ENCODE measurements at regions not wholly inside any gene's neighbourhood (a gene's known extent, or its start where the extent isn't known, plus 50 kb on each side); places are given as distances from the start of the nearest gene placed in this dataset.
"Not testable (repeated sequence)": the region's sequence is repeated elsewhere in the genome, so short reads cannot be mapped to it uniquely, and the experiment has no call there.

- no peak overlapping the region for H3K27ac Mint-ChIP-seq
- POLR2A ChIA-PET = no interaction called here
- no peaks in the 10 kb centered on the region for H3K27me3 Mint-ChIP-seq (ENCODE audit: low read depth)
- H3K9me3 Mint-ChIP-seq (ENCODE audit: insufficient read depth) = no peaks in the 10 kb centered on the region
- no peak for DNase-seq
- no peaks in the 10 kb centered on the region for H3K4me1 Mint-ChIP-seq (ENCODE audit: low read depth)
- CTCF ChIA-PET = no interaction called here
- ATAC-seq = no peak
- no peak overlapping the region for H3K4me3 Mint-ChIP-seq
- no peaks in the 10 kb centered on the region for H3K36me3 Mint-ChIP-seq (ENCODE audit: low read depth)
Observed at GRCh38 chr20:12744037-12744436, 264.7 kb upstream of the SPTLC3 start.

- ATAC-seq (no peak), DNase-seq (no peak)
- H3K36me3 Mint-ChIP-seq (ENCODE audit: low read depth) = no peaks in the 10 kb centered on the region
- H3K9me3 Mint-ChIP-seq (ENCODE audit: insufficient read depth) = no peaks in the 10 kb centered on the region
- no peak overlapping the region for H3K4me3 Mint-ChIP-seq
- POLR2A ChIA-PET = no interaction called here
- no peaks in the 10 kb centered on the region for H3K4me1 Mint-ChIP-seq (ENCODE audit: low read depth)
- CTCF ChIA-PET = no interaction called here
- H3K27me3 Mint-ChIP-seq (ENCODE audit: low read depth) = no peaks in the 10 kb centered on the region
- no peak overlapping the region for H3K27ac Mint-ChIP-seq
Observed at GRCh38 chr20:12748359-12748994, 260.3 kb upstream of the SPTLC3 start.

DNA sequence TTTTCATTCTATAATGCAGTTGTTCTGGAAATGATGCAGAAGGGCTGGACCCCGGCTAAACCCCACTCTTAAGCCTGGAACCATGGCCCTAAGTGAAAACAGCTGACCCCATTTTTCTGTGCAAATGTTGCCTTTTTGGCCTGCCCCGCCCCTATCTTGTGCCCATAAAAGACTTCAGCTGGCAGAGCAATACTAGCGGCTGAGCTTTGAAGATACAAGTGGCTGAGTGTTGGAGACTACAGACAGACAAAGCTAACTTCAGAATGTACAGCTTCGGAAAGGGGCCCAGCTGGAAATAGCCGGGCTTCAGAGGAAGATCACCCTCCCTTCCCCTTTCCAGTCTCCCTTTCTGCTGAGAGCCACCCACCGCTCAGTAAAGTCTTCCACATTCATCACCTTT lies 258.6 kb upstream of the SPTLC3 start:
- no peaks in the 10 kb centered on the region for H3K36me3 Mint-ChIP-seq (ENCODE audit: low read depth)
- no peak overlapping the region for H3K27ac Mint-ChIP-seq
- no peaks in the 10 kb centered on the region for H3K27me3 Mint-ChIP-seq (ENCODE audit: low read depth)
- DNase-seq (no peak), ATAC-seq (no peak)
- POLR2A ChIA-PET = no interaction called here
- CTCF ChIA-PET = no interaction called here
- H3K9me3 Mint-ChIP-seq (ENCODE audit: insufficient read depth) = no peaks in the 10 kb centered on the region
- H3K4me3 Mint-ChIP-seq = no peak overlapping the region
- H3K4me1 Mint-ChIP-seq (ENCODE audit: low read depth) = no peaks in the 10 kb centered on the region

DNA sequence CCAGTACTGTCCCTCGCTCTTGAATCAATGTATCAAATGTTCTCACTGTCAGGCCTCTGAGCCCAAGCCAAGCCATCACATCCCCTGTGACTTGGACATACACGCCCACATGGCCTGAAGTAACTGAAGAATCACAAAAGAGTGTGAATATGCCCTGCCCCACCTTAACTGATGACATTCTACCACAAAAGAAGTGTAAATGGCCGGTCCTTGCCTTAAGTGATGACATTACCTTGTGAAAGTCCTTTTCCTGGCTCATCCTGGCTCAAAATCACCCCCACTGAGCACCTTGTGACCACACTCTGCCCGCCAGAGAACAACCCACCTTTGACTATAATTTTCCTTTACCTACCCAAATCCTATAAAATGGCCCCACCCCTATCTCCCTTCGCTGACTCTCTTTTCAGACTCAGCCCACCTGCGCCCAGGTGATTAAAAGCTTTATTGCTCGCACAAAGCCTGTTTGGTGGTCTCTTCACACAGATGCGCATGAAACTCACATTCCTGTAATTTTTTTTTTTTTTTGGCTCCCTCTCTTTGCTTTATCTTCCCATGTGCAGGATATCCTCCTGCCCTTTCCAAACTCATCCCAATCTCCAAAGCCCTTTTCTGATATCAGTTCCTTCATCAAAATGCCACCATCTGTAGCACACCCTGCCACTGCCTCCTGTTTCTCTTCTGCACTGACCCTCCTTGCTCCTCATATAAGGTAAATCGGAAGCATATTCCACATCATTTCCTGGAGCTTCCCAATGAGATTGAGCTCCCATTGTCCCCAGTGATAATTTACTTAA lies 255.7 kb upstream of the SPTLC3 start:
- not testable (repeated sequence) for DNase-seq, ATAC-seq, H3K4me3 Mint-ChIP-seq

DNA sequence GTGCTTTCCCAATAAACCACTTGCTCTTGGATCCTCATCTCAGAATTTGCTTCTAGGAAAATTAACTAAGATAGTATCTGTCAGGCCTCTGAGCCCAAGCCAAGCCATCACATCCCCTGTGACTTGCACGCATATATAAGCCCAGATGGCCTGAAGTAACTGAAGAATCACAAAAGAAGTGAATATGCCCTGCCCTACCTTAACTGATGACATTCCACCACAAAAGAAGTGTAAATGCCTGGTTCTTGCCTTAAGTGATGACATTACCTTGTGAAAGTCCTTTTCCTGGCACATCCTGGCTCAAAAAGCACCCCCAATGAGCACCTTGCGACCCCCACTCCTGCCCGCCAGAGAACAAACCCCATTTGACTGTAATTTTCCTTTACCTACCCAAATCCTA lies 255.0 kb upstream of the SPTLC3 start:
- DNase-seq; H3K27me3 Mint-ChIP-seq (ENCODE audit: low read depth); H3K4me3 Mint-ChIP-seq; H3K36me3 Mint-ChIP-seq (ENCODE audit: low read depth); H3K27ac Mint-ChIP-seq; H3K4me1 Mint-ChIP-seq (ENCODE audit: low read depth); POLR2A ChIA-PET; ATAC-seq; H3K9me3 Mint-ChIP-seq (ENCODE audit: insufficient read depth); CTCF ChIA-PET: not testable (repeated sequence)

More for the DNA sequence above, 255.7 kb upstream of the SPTLC3 start:
- POLR2A ChIA-PET; H3K9me3 Mint-ChIP-seq (ENCODE audit: insufficient read depth); CTCF ChIA-PET; H3K27ac Mint-ChIP-seq; H3K36me3 Mint-ChIP-seq (ENCODE audit: low read depth); H3K27me3 Mint-ChIP-seq (ENCODE audit: low read depth); H3K4me1 Mint-ChIP-seq (ENCODE audit: low read depth): not testable (repeated sequence)

DNA sequence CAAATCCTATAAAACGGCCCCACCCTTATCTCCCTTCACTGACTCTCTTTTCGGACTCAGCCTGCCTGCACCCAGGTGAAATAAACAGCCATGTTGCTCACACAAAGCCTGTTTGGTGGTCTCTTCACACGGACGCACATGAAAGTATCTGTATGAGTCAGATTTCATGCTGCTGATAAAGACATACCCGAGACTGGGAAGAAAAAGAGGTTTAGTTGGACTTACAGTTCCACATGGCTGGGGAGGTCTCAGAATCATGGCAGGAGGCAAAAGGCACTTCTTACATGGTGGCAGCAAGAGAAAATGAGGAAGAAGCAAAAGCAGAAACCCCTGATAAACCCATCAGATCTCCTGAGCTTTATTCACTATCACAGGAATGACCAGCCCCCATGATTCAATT lies 249.3 kb upstream of the SPTLC3 start:
- POLR2A ChIA-PET; H3K36me3 Mint-ChIP-seq (ENCODE audit: low read depth); ATAC-seq; CTCF ChIA-PET; H3K27ac Mint-ChIP-seq; DNase-seq; H3K27me3 Mint-ChIP-seq (ENCODE audit: low read depth); H3K9me3 Mint-ChIP-seq (ENCODE audit: insufficient read depth); H3K4me1 Mint-ChIP-seq (ENCODE audit: low read depth); H3K4me3 Mint-ChIP-seq: not testable (repeated sequence)

DNA sequence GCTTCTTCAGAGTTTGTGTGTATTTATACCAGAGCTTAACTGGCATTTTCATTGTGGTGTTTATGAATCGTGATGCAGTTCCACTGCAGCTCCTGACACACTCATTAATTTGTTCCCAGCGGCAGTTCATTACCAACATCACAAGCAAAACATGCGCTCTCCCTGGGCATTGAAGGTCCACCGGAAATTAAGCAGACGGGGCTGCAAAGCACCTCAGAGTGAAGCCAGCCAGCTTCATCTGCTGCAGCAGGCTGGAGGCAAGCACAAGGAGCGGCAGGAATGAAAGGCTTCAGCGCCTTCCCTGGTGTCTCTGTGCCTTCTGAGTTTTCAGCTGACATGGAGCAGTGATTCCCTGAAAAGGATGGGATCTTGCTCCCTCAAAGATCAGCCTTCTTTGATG lies 246.0 kb upstream of the SPTLC3 start:
- Mint-ChIP-seq H3K27ac (no peak overlapping the region), H3K9me3 (ENCODE audit: insufficient read depth) (peaks cover under 1% of the 10 kb centered on the region), H3K27me3 (ENCODE audit: low read depth) (no peaks in the 10 kb centered on the region), H3K36me3 (ENCODE audit: low read depth) (no peaks in the 10 kb centered on the region), H3K4me3 (no peak overlapping the region), H3K4me1 (ENCODE audit: low read depth) (no peaks in the 10 kb centered on the region)
- no peak for ATAC-seq
- POLR2A ChIA-PET = no interaction called here
- CTCF ChIA-PET = no interaction called here
- DNase-seq = no peak

- Mint-ChIP-seq H3K27ac (no peak overlapping the region), H3K27me3 (ENCODE audit: low read depth) (no peaks in the 10 kb centered on the region), H3K36me3 (ENCODE audit: low read depth) (no peaks in the 10 kb centered on the region), H3K4me3 (no peak overlapping the region), H3K9me3 (ENCODE audit: insufficient read depth) (no peaks in the 10 kb centered on the region), H3K4me1 (ENCODE audit: low read depth) (no peaks in the 10 kb centered on the region)
- DNase-seq (no peak), ATAC-seq (no peak)
- CTCF ChIA-PET = no interaction called here
- POLR2A ChIA-PET = no interaction called here
Observed at GRCh38 chr20:12763406-12763805, 245.4 kb upstream of the SPTLC3 start.

- ATAC-seq (no peak), DNase-seq (no peak)
- Mint-ChIP-seq H3K4me3 (no peak overlapping the region), H3K4me1 (ENCODE audit: low read depth) (no peaks in the 10 kb centered on the region), H3K27ac (no peak overlapping the region), H3K9me3 (ENCODE audit: insufficient read depth) (no peaks in the 10 kb centered on the region), H3K36me3 (ENCODE audit: low read depth) (no peaks in the 10 kb centered on the region), H3K27me3 (ENCODE audit: low read depth) (no peaks in the 10 kb centered on the region)
- POLR2A ChIA-PET = no interaction called here
- CTCF ChIA-PET = no interaction called here
Observed at GRCh38 chr20:12764053-12764452, 244.7 kb upstream of the SPTLC3 start.

- CTCF ChIA-PET = no interaction called here
- Mint-ChIP-seq H3K27me3 (ENCODE audit: low read depth) (no peaks in the 10 kb centered on the region), H3K9me3 (ENCODE audit: insufficient read depth) (no peaks in the 10 kb centered on the region), H3K4me1 (ENCODE audit: low read depth) (no peaks in the 10 kb centered on the region), H3K36me3 (ENCODE audit: low read depth) (no peaks in the 10 kb centered on the region), H3K4me3 (no peak overlapping the region), H3K27ac (no peak overlapping the region)
- ATAC-seq = no peak
- POLR2A ChIA-PET = no interaction called here
- DNase-seq = no peak
Observed at GRCh38 chr20:12764851-12765250, 243.9 kb upstream of the SPTLC3 start.

- POLR2A ChIA-PET = no interaction called here
- peaks cover 11% of the 10 kb centered on the region for H3K9me3 Mint-ChIP-seq (ENCODE audit: insufficient read depth)
Observed at GRCh38 chr20:12773936-12774335, 234.8 kb upstream of the SPTLC3 start.

DNA sequence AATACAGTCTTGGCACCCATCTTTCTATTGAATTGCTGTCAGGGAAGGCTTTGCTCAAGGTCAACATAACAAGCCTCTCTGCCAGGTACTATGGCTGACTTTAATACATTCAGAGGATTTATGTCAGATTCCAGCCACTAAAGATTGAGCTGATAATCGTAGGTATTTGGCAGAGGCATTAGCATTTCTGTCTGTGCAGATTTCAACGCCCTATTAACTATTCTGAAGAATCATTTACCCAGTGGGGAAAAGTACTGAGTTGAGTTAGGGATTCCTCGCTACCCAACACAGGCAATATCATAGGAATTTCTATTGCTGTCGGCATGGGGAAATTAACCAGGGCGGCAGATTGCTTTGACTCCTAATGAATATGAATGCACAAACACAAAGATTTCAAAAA lies 233.7 kb upstream of the SPTLC3 start:
- ATAC-seq = no peak
- Mint-ChIP-seq H3K9me3 (ENCODE audit: insufficient read depth) (peaks cover 11% of the 10 kb centered on the region), H3K27ac (no peak overlapping the region), H3K4me3 (no peak overlapping the region), H3K4me1 (ENCODE audit: low read depth) (no peaks in the 10 kb centered on the region), H3K36me3 (ENCODE audit: low read depth) (no peaks in the 10 kb centered on the region), H3K27me3 (ENCODE audit: low read depth) (no peaks in the 10 kb centered on the region)
- POLR2A ChIA-PET = no interaction called here
- no peak for DNase-seq
- CTCF ChIA-PET = no interaction called here

More at GRCh38 chr20:12773936-12774335, 234.8 kb upstream of the SPTLC3 start:
- ATAC-seq = no peak
- no peak for DNase-seq
- Mint-ChIP-seq H3K27me3 (ENCODE audit: low read depth) (no peaks in the 10 kb centered on the region), H3K4me3 (no peak overlapping the region), H3K4me1 (ENCODE audit: low read depth) (no peaks in the 10 kb centered on the region), H3K36me3 (ENCODE audit: low read depth) (no peaks in the 10 kb centered on the region), H3K27ac (no peak overlapping the region)
- CTCF ChIA-PET = no interaction called here

DNA sequence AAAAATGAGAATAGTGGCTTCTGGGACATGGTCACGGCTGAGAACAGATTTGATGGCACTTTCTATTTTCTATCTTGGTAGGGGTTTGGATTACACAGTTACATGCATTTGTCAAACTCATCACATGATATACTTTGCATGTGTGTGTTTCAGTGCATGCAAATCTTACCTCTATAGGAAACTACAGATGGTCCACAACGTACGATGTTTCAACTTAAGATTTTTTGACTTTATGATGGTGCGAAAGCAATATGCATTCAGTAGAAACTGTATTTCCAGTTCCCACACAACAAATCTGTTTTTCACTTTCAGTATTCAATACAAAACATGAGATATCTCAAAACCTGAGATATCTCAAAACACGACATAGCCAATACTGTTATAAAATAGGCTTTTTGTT lies 231.8 kb upstream of the SPTLC3 start:
- H3K4me1 Mint-ChIP-seq (ENCODE audit: low read depth) = no peaks in the 10 kb centered on the region
- CTCF ChIA-PET = no interaction called here
- POLR2A ChIA-PET = no interaction called here

More for the DNA sequence above, 231.8 kb upstream of the SPTLC3 start:
- H3K27me3 Mint-ChIP-seq (ENCODE audit: low read depth) = no peaks in the 10 kb centered on the region
- ATAC-seq (no peak), DNase-seq (no peak)
- no peaks in the 10 kb centered on the region for H3K9me3 Mint-ChIP-seq (ENCODE audit: insufficient read depth)
- H3K27ac Mint-ChIP-seq = no peak overlapping the region
- H3K36me3 Mint-ChIP-seq (ENCODE audit: low read depth) = no peaks in the 10 kb centered on the region
- no peak overlapping the region for H3K4me3 Mint-ChIP-seq
